HG03103 (cell line): ENCODE measurements at regions not wholly inside any gene's neighbourhood (a gene's known extent, or its start where the extent isn't known, plus 50 kb on each side); places are given as distances from the start of the nearest gene placed in this dataset.
"Not testable (repeated sequence)": the region's sequence is repeated elsewhere in the genome, so short reads cannot be mapped to it uniquely, and the experiment has no call there.

Source experiments
- ATAC-seq: cut with Tn5 transposase; IDR thresholded peaks from one replicate; pipeline ENCODE4 v1.9.1; 2021; ENCODE audit warnings: low read depth; ENCODE audit not compliant: unreplicated experiment

DNA sequence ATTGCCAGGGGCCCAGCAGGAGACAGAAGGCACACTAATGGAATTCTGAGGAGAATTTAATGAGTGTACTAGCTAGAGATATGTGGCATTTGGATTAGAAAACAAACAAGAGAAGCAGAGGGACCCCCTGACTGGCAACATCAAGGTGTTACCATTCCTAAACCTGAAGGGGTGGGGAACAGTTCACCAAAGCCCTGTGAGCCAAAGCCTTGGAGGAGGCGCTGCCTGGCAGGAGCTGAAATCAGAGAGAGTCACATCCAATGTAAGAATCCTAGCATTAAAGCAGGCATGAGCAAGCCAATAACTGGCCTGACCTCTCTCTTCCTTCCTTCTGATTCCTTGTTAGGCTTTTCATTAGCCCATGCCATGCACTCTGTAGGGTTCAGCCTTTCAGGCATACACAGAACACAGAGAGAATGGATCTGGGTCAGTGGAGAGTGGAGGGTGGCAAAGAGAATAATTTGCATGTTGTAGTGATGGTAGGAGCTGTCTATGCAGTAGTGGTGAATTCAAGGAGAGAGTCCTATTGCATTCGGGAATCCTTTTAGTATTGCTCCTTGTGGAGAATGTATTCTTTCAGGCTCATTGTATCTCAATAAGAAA is 367.2 kb upstream of the MAN1A1 start:
- ATAC-seq, result no peak

DNA sequence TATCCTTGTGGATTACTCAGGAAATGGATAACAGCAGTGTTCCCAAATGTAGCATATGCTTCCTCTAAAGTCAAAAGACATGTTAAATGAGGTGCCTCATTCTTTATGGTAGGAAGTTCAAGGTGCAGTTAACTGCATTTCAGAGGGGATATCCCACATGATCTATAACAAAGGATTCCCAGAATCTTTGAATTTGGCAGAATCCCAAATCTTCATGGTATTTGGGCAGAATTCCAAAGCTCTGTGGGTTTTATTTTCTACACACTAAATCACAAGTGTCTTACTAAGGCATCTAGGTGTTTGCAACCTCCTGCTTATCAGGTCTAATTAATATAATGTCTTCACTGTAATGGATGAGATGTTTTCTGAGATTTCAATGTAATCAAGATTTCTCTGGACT is 364.3 kb upstream of the MAN1A1 start:
- ATAC-seq, result no peak

GRCh38 chr6:119686644-119687043 is 337.1 kb upstream of the MAN1A1 start:
- ATAC-seq, result no peak

GRCh38 chr6:119686240-119686639 is 336.7 kb upstream of the MAN1A1 start:
- ATAC-seq, result no peak

GRCh38 chr6:119683671-119684070 is 334.1 kb upstream of the MAN1A1 start:
- no peak for ATAC-seq

DNA sequence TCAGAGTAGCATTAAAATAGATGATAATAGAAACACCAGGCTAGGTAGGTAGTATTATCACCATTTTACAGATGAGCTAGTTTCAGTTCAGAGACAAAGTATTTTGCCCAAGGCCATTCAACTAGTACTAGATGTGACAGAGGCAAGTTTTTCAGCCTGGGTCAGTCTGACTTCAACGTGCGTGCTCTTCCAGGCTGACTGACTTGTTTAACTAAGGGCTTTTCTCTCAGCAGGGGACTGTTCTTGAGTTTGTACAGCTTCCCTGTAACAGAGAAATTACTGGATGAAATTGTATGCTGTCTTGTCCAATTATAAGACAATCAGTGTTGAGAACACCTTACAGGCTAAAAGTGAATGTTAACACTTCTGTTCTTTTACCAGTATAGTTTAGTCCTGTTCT is 333.5 kb upstream of the MAN1A1 start:
- no peak for ATAC-seq

DNA sequence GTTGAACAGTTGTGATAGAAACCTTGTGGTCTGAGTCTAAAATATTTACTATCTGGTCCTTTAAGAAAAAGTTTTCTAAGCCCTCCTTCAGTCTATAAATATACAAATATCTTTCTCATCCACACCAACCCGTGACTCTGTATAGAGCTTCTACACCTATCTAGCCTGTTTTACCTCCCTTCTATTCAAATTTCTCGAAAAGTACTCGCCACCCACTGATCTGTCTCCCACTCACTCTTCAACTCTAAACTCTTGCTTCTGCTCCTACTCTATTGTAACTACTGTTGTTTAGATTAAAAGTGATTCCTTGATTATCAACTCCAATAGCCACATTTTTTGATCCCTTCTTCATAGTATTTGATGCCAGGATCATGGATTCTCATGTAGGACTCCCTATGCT is 329.4 kb upstream of the MAN1A1 start:
- ATAC-seq, result no peak

GRCh38 chr6:119677384-119677783 is 327.8 kb upstream of the MAN1A1 start:
- no peak for ATAC-seq

DNA sequence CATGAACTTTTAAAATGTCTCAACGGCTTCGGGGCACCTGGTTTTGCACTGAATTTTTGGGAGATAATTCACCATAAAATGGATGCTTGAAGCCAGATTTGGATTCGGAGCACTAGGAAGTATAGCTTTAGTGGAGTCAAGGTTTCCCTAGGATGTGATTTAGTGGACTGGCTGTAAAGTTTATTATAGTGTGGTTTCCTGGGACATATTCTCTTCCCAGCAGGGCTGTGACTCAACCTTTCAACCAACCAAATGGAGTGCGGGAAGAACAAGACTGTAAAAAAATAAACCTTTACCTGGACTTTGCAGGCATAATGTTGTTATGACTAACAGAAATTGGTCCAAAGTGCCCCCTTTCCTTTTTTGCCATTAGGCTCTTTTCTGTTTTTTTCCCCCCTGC is 327.4 kb upstream of the MAN1A1 start:
- no peak for ATAC-seq

- no peak for ATAC-seq
Measured at GRCh38 chr6:119676230-119676629, 326.7 kb upstream of the MAN1A1 start.

- ATAC-seq, result no peak
Measured at GRCh38 chr6:119673741-119674140, 324.2 kb upstream of the MAN1A1 start.

DNA sequence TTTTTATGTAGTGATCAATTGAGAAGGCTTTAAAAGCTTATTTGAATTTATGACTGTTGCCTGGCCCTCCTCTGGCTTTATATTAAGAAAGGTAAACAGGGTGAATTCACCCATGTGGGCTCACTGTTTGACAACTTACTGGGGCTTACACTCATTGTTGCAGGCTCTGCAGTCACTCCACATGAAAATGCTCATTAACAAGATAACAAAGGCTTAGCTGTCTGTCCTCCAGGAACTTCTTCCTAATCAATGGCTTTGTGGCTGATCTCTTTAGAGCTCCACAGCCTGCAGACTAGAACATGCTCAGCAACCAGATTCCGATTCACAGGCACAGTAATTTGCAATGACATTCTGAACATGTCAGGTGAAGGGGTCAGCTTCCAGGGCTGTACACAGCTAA is 323.2 kb upstream of the MAN1A1 start:
- no peak for ATAC-seq

DNA sequence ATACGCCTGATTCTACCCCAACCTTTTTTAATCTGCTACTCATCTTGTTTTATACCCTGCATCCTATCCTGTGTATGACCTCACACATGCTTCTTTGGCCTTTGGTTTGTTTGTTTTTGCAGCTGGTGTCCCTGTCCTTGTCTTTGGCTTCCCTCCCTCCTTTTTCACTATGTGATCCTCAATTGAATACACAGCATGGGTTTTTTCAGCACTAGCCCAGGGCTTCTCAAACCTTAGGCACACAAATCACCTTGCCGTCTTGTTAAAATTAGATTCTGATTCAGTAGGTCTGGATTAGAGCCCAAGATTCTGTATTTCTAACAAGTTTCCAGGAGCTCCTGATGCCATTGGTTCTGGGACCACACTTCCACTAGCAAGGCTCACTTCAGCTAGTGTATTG is 321.5 kb upstream of the MAN1A1 start:
- ATAC-seq, result no peak

- no peak for ATAC-seq
Measured at GRCh38 chr6:119669221-119669620, 319.7 kb upstream of the MAN1A1 start.

- not testable (repeated sequence) for ATAC-seq
Measured at GRCh38 chr6:119665432-119665831, 315.9 kb upstream of the MAN1A1 start.

GRCh38 chr6:119661628-119662027 is 312.1 kb upstream of the MAN1A1 start:
- ATAC-seq, result no peak

- ATAC-seq, result no peak
Measured at GRCh38 chr6:119661078-119661477, 311.5 kb upstream of the MAN1A1 start.

GRCh38 chr6:119658917-119659316 is 309.4 kb upstream of the MAN1A1 start:
- no peak for ATAC-seq

- no peak for ATAC-seq
Measured at GRCh38 chr6:119655124-119655523, 305.6 kb upstream of the MAN1A1 start.

DNA sequence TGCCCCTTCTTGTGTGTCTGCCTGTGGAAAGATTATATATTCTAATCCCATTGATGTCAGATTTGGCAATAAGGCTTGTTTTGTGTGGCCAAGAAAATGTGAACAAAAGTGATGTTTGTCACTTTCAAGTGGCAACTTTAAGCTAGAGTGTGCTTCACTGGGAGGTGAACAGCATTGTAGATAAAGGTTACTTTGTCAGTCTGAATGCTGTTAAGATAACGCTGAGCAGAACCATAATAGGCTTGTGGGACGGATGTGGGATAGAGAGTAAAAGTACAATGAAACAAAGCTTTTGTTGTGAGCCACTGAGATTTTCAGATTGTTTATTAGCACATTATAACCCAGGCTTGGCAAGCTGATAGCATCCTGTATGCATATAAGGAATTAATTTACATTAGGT is 303.8 kb upstream of the MAN1A1 start:
- ATAC-seq, result no peak

GRCh38 chr6:119649531-119649930 is 300.0 kb upstream of the MAN1A1 start:
- ATAC-seq, result no peak

GRCh38 chr6:119647309-119647708 is 297.7 kb upstream of the MAN1A1 start:
- ATAC-seq, result no peak

GRCh38 chr6:119643876-119644275 is 294.3 kb upstream of the MAN1A1 start:
- ATAC-seq, result no peak
